ENCODE measurements at regions not wholly inside any gene's neighbourhood (a gene's known extent, or its start where the extent isn't known, plus 50 kb on each side); places are given as distances from the start of the nearest gene placed in this dataset.
"Not testable (repeated sequence)": the region's sequence is repeated elsewhere in the genome, so short reads cannot be mapped to it uniquely, and the experiment has no call there.

- DNase-seq: no peak
These were observed 592.0 kb downstream of the BNC2 start for GRCh38 chr9:16278326-16278999.

GRCh38 chr9:16281707-16282106 lies 588.8 kb downstream of the BNC2 start:
- DNase-seq: no peak

- DNase-seq: no peak
These were observed 588.3 kb downstream of the BNC2 start for GRCh38 chr9:16282216-16282615.

GRCh38 chr9:16282718-16283117 lies 587.8 kb downstream of the BNC2 start:
- DNase-seq: no peak

GRCh38 chr9:16286160-16286559 lies 584.3 kb downstream of the BNC2 start:
- DNase-seq: no peak

GRCh38 chr9:16289639-16290038 lies 580.8 kb downstream of the BNC2 start:
- no peak for DNase-seq

GRCh38 chr9:16290169-16290568 lies 580.3 kb downstream of the BNC2 start:
- DNase-seq: no peak

- DNase-seq: no peak
These were observed 578.5 kb downstream of the BNC2 start for GRCh38 chr9:16291921-16292320.

- no peak for DNase-seq
These were observed 576.9 kb downstream of the BNC2 start for GRCh38 chr9:16293610-16294009.

GRCh38 chr9:16294133-16294770 lies 576.2 kb downstream of the BNC2 start:
- no peak for DNase-seq

GRCh38 chr9:16294940-16295339 lies 575.5 kb downstream of the BNC2 start:
- DNase-seq: not testable (repeated sequence)

- not testable (repeated sequence) for DNase-seq
These were observed 571.1 kb downstream of the BNC2 start for GRCh38 chr9:16299368-16299767.

- no peak for DNase-seq
These were observed 567.0 kb downstream of the BNC2 start for GRCh38 chr9:16303506-16303905.

- no peak for DNase-seq
These were observed 566.2 kb downstream of the BNC2 start for GRCh38 chr9:16304301-16304700.

GRCh38 chr9:16306586-16306985 lies 563.9 kb downstream of the BNC2 start:
- DNase-seq: no peak

GRCh38 chr9:16307626-16308195 lies 562.8 kb downstream of the BNC2 start:
- no peak for DNase-seq

GRCh38 chr9:16308645-16309044 lies 561.8 kb downstream of the BNC2 start:
- no peak for DNase-seq

- DNase-seq: no peak
These were observed 561.4 kb downstream of the BNC2 start for GRCh38 chr9:16309082-16309468.

- DNase-seq: peak in 1 of 2 experiments; percentile 30
These were observed 560.8 kb downstream of the BNC2 start for GRCh38 chr9:16309469-16310271.

- DNase-seq: no peak
These were observed 560.0 kb downstream of the BNC2 start for GRCh38 chr9:16310278-16311110.

- DNase-seq: no peak
These were observed 558.4 kb downstream of the BNC2 start for GRCh38 chr9:16312116-16312515.

GRCh38 chr9:16312962-16313546 lies 557.4 kb downstream of the BNC2 start:
- no peak for DNase-seq

Data from NCI-H526 (cell line).